ENCODE measurements at regions not wholly inside any gene's neighbourhood (a gene's known extent, or its start where the extent isn't known, plus 50 kb on each side); places are given as distances from the start of the nearest gene placed in this dataset.

DNA sequence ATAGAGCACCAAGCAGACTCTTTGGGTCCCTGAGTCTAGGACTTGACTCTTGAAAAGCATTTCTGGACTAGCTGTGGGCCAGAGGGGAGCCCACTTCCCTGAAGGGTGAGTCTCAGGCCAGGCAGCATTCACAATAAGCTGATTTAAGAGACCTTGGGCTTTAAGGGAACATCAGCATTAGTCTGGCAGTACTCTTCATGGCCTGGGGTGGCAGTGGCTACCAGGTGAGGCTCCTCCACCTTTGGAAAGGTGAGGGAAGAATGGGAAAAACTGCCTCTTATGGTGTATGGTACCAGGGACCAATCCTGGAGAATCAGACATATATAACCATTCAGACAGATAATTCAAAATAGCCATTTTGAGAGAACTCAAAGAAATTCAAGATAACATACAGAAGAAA lies 599.9 kb upstream of the POU3F3 start:
- Histone ChIP-seq H3K4me1 (ENCODE audit: insufficient read depth, low read length) (no peaks in the 10 kb centered on the region), H3K36me3 (ENCODE audit: insufficient read depth, low read length) (no peaks in the 10 kb centered on the region), H3K4me3 (ENCODE audit: low read length) (no peak overlapping the region), H3K27ac (ENCODE audit: low read depth in 1 of 2, low read length in 2 of 2) (no peak overlapping the region), H3K9me3 (ENCODE audit: control insufficient read depth in 1 of 2, insufficient read depth in 1 of 2, low read length in 2 of 2) (peaks cover 0 to 7% of the 10 kb centered on the region in 2 experiments), H3K27me3 (ENCODE audit: control insufficient read depth in 1 of 2, insufficient read depth in 2 of 2, low read length in 2 of 2) (no peaks in the 10 kb centered on the region)
- no peak for ATAC-seq (ENCODE audit: poor library complexity)
- ChIA-PET CTCF (no interaction called here), POLR2A (no interaction called here)
- intact Hi-C loops (cut with DNase I, micrococcal nuclease), result no loop called here
- no peaks in the 10 kb centered on the region for H3K36me3 Mint-ChIP-seq (ENCODE audit: low read depth)
- TF ChIP-seq CTCF (IDR thresholded peaks at IDR 0.05), result no peak
- no peak overlapping the region for H3K4me3 Mint-ChIP-seq
- DNase-seq, result no peak
- H3K27ac Mint-ChIP-seq, result no peak overlapping the region
- H3K9me3 Mint-ChIP-seq, result peaks cover 16% of the 10 kb centered on the region
- no peaks in the 10 kb centered on the region for H3K27me3 Mint-ChIP-seq
- H3K4me1 Mint-ChIP-seq (ENCODE audit: low read depth), result no peaks in the 10 kb centered on the region

DNA sequence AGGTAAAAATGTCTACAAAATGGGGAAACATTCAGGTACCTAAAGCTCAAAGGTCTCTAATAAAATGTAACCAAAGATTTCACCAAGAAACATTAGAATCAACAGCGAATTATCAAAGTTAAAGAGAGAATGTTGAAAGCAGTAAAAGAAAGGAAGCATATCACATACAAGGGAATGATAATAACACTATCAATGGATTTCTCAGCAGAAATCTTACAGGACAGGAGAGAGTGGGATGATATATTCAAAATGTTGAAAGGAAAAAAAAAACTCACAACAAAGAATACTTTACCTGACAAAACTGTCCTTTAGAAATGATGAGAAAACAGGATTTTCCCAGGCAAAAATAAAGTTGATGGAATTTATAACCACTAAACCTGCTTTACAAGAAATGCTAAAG lies 591.2 kb upstream of the POU3F3 start:
- DNase-seq (no peak), ATAC-seq (ENCODE audit: poor library complexity) (no peak)
- ChIA-PET POLR2A (no interaction called here), CTCF (no interaction called here)
- intact Hi-C loops (cut with DNase I, micrococcal nuclease), result no loop called here
- Histone ChIP-seq H3K4me1 (ENCODE audit: insufficient read depth, low read length) (no peaks in the 10 kb centered on the region), H3K36me3 (ENCODE audit: insufficient read depth, low read length) (no peaks in the 10 kb centered on the region), H3K4me3 (ENCODE audit: low read length) (no peak overlapping the region), H3K27ac (ENCODE audit: low read depth in 1 of 2, low read length in 2 of 2) (no peak overlapping the region), H3K27me3 (ENCODE audit: control insufficient read depth in 1 of 2, insufficient read depth in 2 of 2, low read length in 2 of 2) (no peaks in the 10 kb centered on the region), H3K9me3 (ENCODE audit: control insufficient read depth in 1 of 2, insufficient read depth in 1 of 2, low read length in 2 of 2) (peaks cover 19 to 25% of the 10 kb centered on the region in 2 experiments)
- H3K4me1 Mint-ChIP-seq (ENCODE audit: low read depth), result no peaks in the 10 kb centered on the region
- peaks cover 27% of the 10 kb centered on the region for H3K9me3 Mint-ChIP-seq
- no peak overlapping the region for H3K27ac Mint-ChIP-seq
- no peaks in the 10 kb centered on the region for H3K27me3 Mint-ChIP-seq
- peaks cover 4% of the 10 kb centered on the region for H3K36me3 Mint-ChIP-seq (ENCODE audit: low read depth)
- TF ChIP-seq CTCF (IDR thresholded peaks at IDR 0.05), result no peak
- H3K4me3 Mint-ChIP-seq, result no peak overlapping the region

- Histone ChIP-seq H3K36me3 (ENCODE audit: insufficient read depth, low read length) (no peaks in the 10 kb centered on the region), H3K4me3 (ENCODE audit: low read length) (no peak overlapping the region), H3K27ac (ENCODE audit: low read depth in 1 of 2, low read length in 2 of 2) (no peak overlapping the region), H3K9me3 (ENCODE audit: control insufficient read depth in 1 of 2, insufficient read depth in 1 of 2, low read length in 2 of 2) (no peaks in the 10 kb centered on the region), H3K4me1 (ENCODE audit: insufficient read depth, low read length) (no peaks in the 10 kb centered on the region), H3K27me3 (ENCODE audit: control insufficient read depth in 1 of 2, insufficient read depth in 2 of 2, low read length in 2 of 2) (no peaks in the 10 kb centered on the region)
- DNase-seq, result no peak
- POLR2A ChIA-PET, result no interaction called here
- H3K27ac Mint-ChIP-seq, result no peak overlapping the region
- intact Hi-C loops (cut with DNase I, micrococcal nuclease), result no loop called here
- no peak for ATAC-seq (ENCODE audit: poor library complexity)
- H3K9me3 Mint-ChIP-seq, result peaks cover 5% of the 10 kb centered on the region
- no peak for TF ChIP-seq CTCF (IDR thresholded peaks at IDR 0.05)
- CTCF ChIA-PET, result no interaction called here
- no peak overlapping the region for H3K4me3 Mint-ChIP-seq
- H3K27me3 Mint-ChIP-seq, result no peaks in the 10 kb centered on the region
- H3K36me3 Mint-ChIP-seq (ENCODE audit: low read depth), result no peaks in the 10 kb centered on the region
- H3K4me1 Mint-ChIP-seq (ENCODE audit: low read depth), result no peaks in the 10 kb centered on the region
Observed at GRCh38 chr2:104279646-104280045, 574.3 kb upstream of the POU3F3 start.
